ENCODE measurements at regions not wholly inside any gene's neighbourhood (a gene's known extent, or its start where the extent isn't known, plus 50 kb on each side); places are given as distances from the start of the nearest gene placed in this dataset.

GRCh38 chr6:27146706-27147505 is 100.6 kb upstream of the PRSS16 start:
- DNase-seq = peak; percentile 69 to 85 (median 78)
- Histone ChIP-seq H3K36me3 (no peaks in the 10 kb centered on the region), H3K27ac (peak overlapping the region; percentile 59 to 84), H3K9me3 (no peaks in the 10 kb centered on the region), H3K4me1 (ENCODE audit: insufficient read depth) (peaks cover 7% of the 10 kb centered on the region), H3K4me3 (peak overlapping the region; percentile 42), H3K27me3 (no peaks in the 10 kb centered on the region)
- intact Hi-C loops (cut with DNase I) = no loop called here
- WGBS, 3 donors = 0 to 6% (median 2%) methylated on average over 47 to 51 of the region's 51 CpGs
- TF ChIP-seq CTCF (IDR thresholded peaks at IDR 0.05) (peak in 1 of 3 donors; percentile 40), EP300 (IDR thresholded peaks at IDR 0.05) (no peak), POLR2A (IDR thresholded peaks at IDR 0.05) (peak; percentile 82)

- intact Hi-C loops (cut with DNase I) = no loop called here
- 84 to 95% (median 84%) methylated on average over 2 of the region's 2 CpGs for WGBS, 3 donors
- no peaks in the 10 kb centered on the region for H3K27me3 ChIP-seq
- H3K9me3 ChIP-seq = no peaks in the 10 kb centered on the region
- DNase-seq = no peak
- H3K4me1 ChIP-seq (ENCODE audit: insufficient read depth) = peaks cover 7% of the 10 kb centered on the region
- no peak overlapping the region for H3K27ac ChIP-seq
- H3K4me3 ChIP-seq = no peak overlapping the region
- no peak for TF ChIP-seq EP300 (IDR thresholded peaks at IDR 0.05)
- TF ChIP-seq POLR2A (IDR thresholded peaks at IDR 0.05) = no peak
- TF ChIP-seq CTCF (IDR thresholded peaks at IDR 0.05) = no peak
- no peaks in the 10 kb centered on the region for H3K36me3 ChIP-seq
These were observed 99.1 kb upstream of the PRSS16 start for GRCh38 chr6:27148404-27148795.

GRCh38 chr6:27149150-27149549 is 98.4 kb upstream of the PRSS16 start:
- intact Hi-C loops (cut with DNase I) = no loop called here
- H3K36me3 ChIP-seq = no peaks in the 10 kb centered on the region
- H3K4me1 ChIP-seq (ENCODE audit: insufficient read depth) = peaks cover 5% of the 10 kb centered on the region
- no peak for DNase-seq
- no peak overlapping the region for H3K4me3 ChIP-seq
- no peaks in the 10 kb centered on the region for H3K9me3 ChIP-seq
- H3K27ac ChIP-seq = no peak overlapping the region
- TF ChIP-seq POLR2A (IDR thresholded peaks at IDR 0.05) (no peak), EP300 (IDR thresholded peaks at IDR 0.05) (no peak), CTCF (IDR thresholded peaks at IDR 0.05) (no peak)
- 4 to 38% (median 9%) methylated on average over 1 of the region's 1 CpG for WGBS, 3 donors
- H3K27me3 ChIP-seq = no peaks in the 10 kb centered on the region

GRCh38 chr6:27154696-27155095 is 92.8 kb upstream of the PRSS16 start:
- Histone ChIP-seq H3K27ac (no peak overlapping the region), H3K4me3 (no peak overlapping the region), H3K36me3 (no peaks in the 10 kb centered on the region), H3K4me1 (ENCODE audit: insufficient read depth) (no peaks in the 10 kb centered on the region), H3K27me3 (no peaks in the 10 kb centered on the region), H3K9me3 (no peaks in the 10 kb centered on the region)
- no peak for DNase-seq
- WGBS, 3 donors = 89 to 97% (median 93%) methylated on average over 1 of the region's 1 CpG
- intact Hi-C loops (cut with DNase I) = loop anchor here in 1 of 4 donors (10.0 kb wide), 1 partner anchor 740 kb away; a partner anchor contains a TSS
- TF ChIP-seq EP300 (IDR thresholded peaks at IDR 0.05) (no peak), CTCF (IDR thresholded peaks at IDR 0.05) (no peak), POLR2A (IDR thresholded peaks at IDR 0.05) (no peak)

All from ovary (tissue), 7 donors.